ENCODE measurements at regions not wholly inside any gene's neighbourhood (a gene's known extent, or its start where the extent isn't known, plus 50 kb on each side); places are given as distances from the start of the nearest gene placed in this dataset.
A peak's percentile ranks its signal among the peaks of the same experiment; 100 is the strongest.

DNA sequence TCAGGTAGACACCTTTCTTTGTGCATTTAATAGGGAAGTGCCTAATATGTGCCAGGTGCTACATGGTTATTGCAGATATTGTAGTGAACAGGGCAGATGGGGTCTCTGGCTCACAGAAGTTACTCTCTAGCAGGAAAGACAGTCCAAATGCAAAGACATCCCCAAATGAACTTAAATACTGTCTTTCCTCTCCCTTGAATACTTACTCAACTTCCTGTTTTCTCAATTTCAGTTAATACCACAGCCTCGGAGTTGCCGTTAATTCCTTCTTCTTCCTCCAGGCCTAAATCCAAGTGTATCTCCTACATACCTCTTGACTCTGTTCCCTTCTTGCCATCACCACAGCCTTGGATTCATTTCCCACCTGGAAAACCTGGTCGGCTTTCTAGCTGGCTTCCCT lies 134.3 kb upstream of the SESN3 start:
- H2AFZ ChIP-seq (ENCODE audit: low read length) = no peak overlapping the region
- no peak overlapping the region for H3K9ac ChIP-seq (ENCODE audit: insufficient read depth, low read length)
- H3K36me3 ChIP-seq (ENCODE audit: control insufficient read depth, insufficient read depth, low read length) = no peaks in the 10 kb centered on the region
- H3K9me3 ChIP-seq (ENCODE audit: control insufficient read depth, insufficient read depth, low read depth, low read length) = no peaks in the 10 kb centered on the region
- no peak overlapping the region for H3K27ac ChIP-seq (ENCODE audit: insufficient read depth, low read length)
- no peak for DNase-seq (ENCODE audit: low read depth in 2 of 2)
- no peaks in the 10 kb centered on the region for H3K4me1 ChIP-seq (ENCODE audit: control insufficient read depth, extremely low read depth, insufficient read depth, low read length)
- H3K4me2 ChIP-seq (ENCODE audit: extremely low read depth, insufficient read depth, low read length) = no peak overlapping the region
- TF ChIP-seq EZH2 (IDR thresholded peaks at IDR 0.05; ENCODE audit: low read length, missing control alignments) = no peak
- TF ChIP-seq, protein P1, sequence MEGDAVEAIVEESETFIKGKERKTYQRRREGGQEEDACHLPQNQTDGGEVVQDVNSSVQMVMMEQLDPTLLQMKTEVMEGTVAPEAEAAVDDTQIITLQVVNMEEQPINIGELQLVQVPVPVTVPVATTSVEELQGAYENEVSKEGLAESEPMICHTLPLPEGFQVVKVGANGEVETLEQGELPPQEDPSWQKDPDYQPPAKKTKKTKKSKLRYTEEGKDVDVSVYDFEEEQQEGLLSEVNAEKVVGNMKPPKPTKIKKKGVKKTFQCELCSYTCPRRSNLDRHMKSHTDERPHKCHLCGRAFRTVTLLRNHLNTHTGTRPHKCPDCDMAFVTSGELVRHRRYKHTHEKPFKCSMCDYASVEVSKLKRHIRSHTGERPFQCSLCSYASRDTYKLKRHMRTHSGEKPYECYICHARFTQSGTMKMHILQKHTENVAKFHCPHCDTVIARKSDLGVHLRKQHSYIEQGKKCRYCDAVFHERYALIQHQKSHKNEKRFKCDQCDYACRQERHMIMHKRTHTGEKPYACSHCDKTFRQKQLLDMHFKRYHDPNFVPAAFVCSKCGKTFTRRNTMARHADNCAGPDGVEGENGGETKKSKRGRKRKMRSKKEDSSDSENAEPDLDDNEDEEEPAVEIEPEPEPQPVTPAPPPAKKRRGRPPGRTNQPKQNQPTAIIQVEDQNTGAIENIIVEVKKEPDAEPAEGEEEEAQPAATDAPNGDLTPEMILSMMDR (conservative IDR thresholded peaks at IDR 0.05 in 1 of 2, IDR thresholded peaks at IDR 0.05 in 1 of 2; ENCODE audit: low read depth in 1 of 2, low read length in 2 of 2) = no peak
- H3K4me3 ChIP-seq (replicated peaks in 1 of 4; ENCODE audit: control extremely low read depth in 1 of 4, insufficient read depth in 1 of 4, low read depth in 3 of 4, low read length in 4 of 4) = no peak overlapping the region
- no peaks in the 10 kb centered on the region for H4K20me1 ChIP-seq (ENCODE audit: control insufficient read depth, extremely low read depth, insufficient read depth, low read length)
- no peaks in the 10 kb centered on the region for H3K27me3 ChIP-seq (ENCODE audit: control insufficient read depth, insufficient read depth, low read length)
- no peaks in the 10 kb centered on the region for H3K79me2 ChIP-seq (ENCODE audit: control insufficient read depth, insufficient read depth, low read length)

DNA sequence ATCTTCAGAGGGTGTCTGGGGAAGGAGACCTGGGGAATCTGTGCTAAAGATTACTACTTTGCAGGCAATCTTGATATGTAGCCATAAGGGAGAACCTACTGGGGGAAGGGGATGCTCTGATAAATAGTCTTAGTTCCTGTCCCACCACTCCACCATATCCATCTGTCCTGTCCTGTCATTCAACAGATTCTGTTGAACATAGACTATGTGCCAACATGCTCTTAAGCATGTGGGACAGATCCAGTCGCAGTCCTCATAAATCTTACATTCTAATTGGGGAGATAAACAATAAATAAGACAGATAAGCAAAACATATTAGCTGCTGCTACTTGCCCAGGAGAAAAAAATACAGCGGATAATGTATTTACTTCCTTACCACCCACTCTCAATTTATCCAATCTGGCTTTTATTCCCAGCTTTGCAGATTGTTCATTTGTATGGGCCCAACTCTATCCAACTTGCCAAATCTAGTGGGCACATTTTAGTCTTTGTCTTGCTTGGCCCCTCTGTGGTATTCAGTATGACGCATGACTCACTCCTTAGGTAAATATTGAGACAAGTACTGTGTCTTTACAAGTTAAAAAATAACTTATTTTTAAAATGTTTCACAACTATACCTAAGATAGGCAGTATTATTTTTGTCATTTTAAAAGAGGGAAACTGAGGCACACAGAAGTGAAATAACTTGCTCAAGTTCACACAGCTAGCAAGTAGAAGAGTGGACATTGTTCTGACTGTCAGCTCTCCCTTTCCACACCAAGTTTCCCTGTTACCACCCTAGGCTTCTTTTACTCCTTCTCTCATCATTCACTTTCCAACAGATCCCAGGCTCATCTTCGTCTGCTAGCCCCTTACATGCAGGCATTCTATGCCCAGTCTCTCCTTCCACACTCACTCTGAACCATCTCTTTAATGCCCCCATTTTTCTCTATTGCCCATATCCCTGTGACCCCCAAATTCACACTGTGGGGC lies 133.6 kb upstream of the SESN3 start:
- no peaks in the 10 kb centered on the region for H3K4me1 ChIP-seq (ENCODE audit: control insufficient read depth, extremely low read depth, insufficient read depth, low read length)
- H3K4me2 ChIP-seq (ENCODE audit: extremely low read depth, insufficient read depth, low read length) = no peak overlapping the region
- DNase-seq (ENCODE audit: low read depth in 2 of 2) = peak; percentile 50 to 66
- no peak overlapping the region for H3K4me3 ChIP-seq (replicated peaks in 1 of 4; ENCODE audit: control extremely low read depth in 1 of 4, insufficient read depth in 1 of 4, low read depth in 3 of 4, low read length in 4 of 4)
- no peaks in the 10 kb centered on the region for H3K36me3 ChIP-seq (ENCODE audit: control insufficient read depth, insufficient read depth, low read length)
- H3K27me3 ChIP-seq (ENCODE audit: control insufficient read depth, insufficient read depth, low read length) = no peaks in the 10 kb centered on the region
- H2AFZ ChIP-seq (ENCODE audit: low read length) = no peak overlapping the region
- H3K9me3 ChIP-seq (ENCODE audit: control insufficient read depth, insufficient read depth, low read depth, low read length) = no peaks in the 10 kb centered on the region
- H3K79me2 ChIP-seq (ENCODE audit: control insufficient read depth, insufficient read depth, low read length) = no peaks in the 10 kb centered on the region
- H4K20me1 ChIP-seq (ENCODE audit: control insufficient read depth, extremely low read depth, insufficient read depth, low read length) = no peaks in the 10 kb centered on the region
- H3K9ac ChIP-seq (ENCODE audit: insufficient read depth, low read length) = no peak overlapping the region
- H3K27ac ChIP-seq (ENCODE audit: insufficient read depth, low read length) = no peak overlapping the region
- TF ChIP-seq, protein P1 (conservative IDR thresholded peaks at IDR 0.05 in 1 of 2, IDR thresholded peaks at IDR 0.05 in 1 of 2; ENCODE audit: low read depth in 1 of 2, low read length in 2 of 2) = no peak
- TF ChIP-seq EZH2 (IDR thresholded peaks at IDR 0.05; ENCODE audit: low read length, missing control alignments) = no peak

DNA sequence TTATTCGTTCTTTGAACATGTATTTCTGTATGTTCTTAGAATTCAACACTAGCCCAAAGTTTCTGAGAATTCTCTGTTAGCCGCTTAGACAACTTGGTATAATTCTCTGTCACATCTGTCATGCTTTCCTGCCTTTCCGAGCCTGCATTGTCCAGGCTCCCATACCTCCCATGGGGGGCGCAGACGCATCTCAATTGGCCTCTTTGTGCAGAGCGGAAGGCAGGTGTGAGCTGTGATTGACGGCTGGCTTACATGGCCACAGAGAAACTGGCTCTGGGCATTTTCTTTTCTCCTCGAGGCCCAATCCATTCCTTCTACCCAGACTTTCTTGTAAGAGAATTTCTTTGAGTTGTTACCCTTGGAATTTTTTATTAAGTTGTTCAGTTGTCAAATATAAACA lies 132.7 kb upstream of the SESN3 start:
- H4K20me1 ChIP-seq (ENCODE audit: control insufficient read depth, extremely low read depth, insufficient read depth, low read length) = no peaks in the 10 kb centered on the region
- no peaks in the 10 kb centered on the region for H3K9me3 ChIP-seq (ENCODE audit: control insufficient read depth, insufficient read depth, low read depth, low read length)
- no peak overlapping the region for H2AFZ ChIP-seq (ENCODE audit: low read length)
- H3K9ac ChIP-seq (ENCODE audit: insufficient read depth, low read length) = no peak overlapping the region
- H3K27me3 ChIP-seq (ENCODE audit: control insufficient read depth, insufficient read depth, low read length) = no peaks in the 10 kb centered on the region
- no peak overlapping the region for H3K4me3 ChIP-seq (replicated peaks in 1 of 4; ENCODE audit: control extremely low read depth in 1 of 4, insufficient read depth in 1 of 4, low read depth in 3 of 4, low read length in 4 of 4)
- no peaks in the 10 kb centered on the region for H3K36me3 ChIP-seq (ENCODE audit: control insufficient read depth, insufficient read depth, low read length)
- H3K4me1 ChIP-seq (ENCODE audit: control insufficient read depth, extremely low read depth, insufficient read depth, low read length) = no peaks in the 10 kb centered on the region
- H3K27ac ChIP-seq (ENCODE audit: insufficient read depth, low read length) = no peak overlapping the region
- H3K4me2 ChIP-seq (ENCODE audit: extremely low read depth, insufficient read depth, low read length) = no peak overlapping the region
- TF ChIP-seq, protein P1 (conservative IDR thresholded peaks at IDR 0.05 in 1 of 2, IDR thresholded peaks at IDR 0.05 in 1 of 2; ENCODE audit: low read depth in 1 of 2, low read length in 2 of 2) = no peak
- TF ChIP-seq EZH2 (IDR thresholded peaks at IDR 0.05; ENCODE audit: low read length, missing control alignments) = no peak
- no peak for DNase-seq (ENCODE audit: low read depth in 2 of 2)
- H3K79me2 ChIP-seq (ENCODE audit: control insufficient read depth, insufficient read depth, low read length) = no peaks in the 10 kb centered on the region
